BJ (cell line): ENCODE measurements at regions not wholly inside any gene's neighbourhood (a gene's known extent, or its start where the extent isn't known, plus 50 kb on each side); places are given as distances from the start of the nearest gene placed in this dataset.

Source experiments
- CTCF ChIA-PET: fragments of 350-600 bp; formaldehyde crosslinking; extraction: SDS; loops from one replicate; lab custom pipeline; 2021; ENCODE audit warnings: antibody characterized with exemption, inconsistent platforms; lab: Yijun Ruan, JAX
- POLR2A ChIA-PET: fragments of 300-600 bp; sonication (Branson Sonifier 250); formaldehyde crosslinking; extraction: SDS; loops from one replicate; lab custom pipeline; 2021; ENCODE audit warnings: antibody characterized with exemption; lab: Charles Lee
- DNase-seq: peaks from one replicate; pipeline ENCODE4 v3.0.0-alpha.2; 2011; ENCODE audit warnings: low read depth
- H3K27me3 ChIP-seq: 2 replicates; pipeline ENCODE4 v1.6.0; 2011; ENCODE audit warnings: low read length; ENCODE audit not compliant: control insufficient read depth, insufficient read depth
- H3K36me3 ChIP-seq: 2 replicates; pipeline ENCODE4 v1.5.1; 2011; ENCODE audit warnings: low read length; ENCODE audit not compliant: control insufficient read depth, insufficient read depth
- H3K4me3 ChIP-seq: 2 replicates; pipeline ENCODE4 v1.5.1; 2011; ENCODE audit warnings: low read depth, mild to moderate bottlenecking, control low read depth, low read length
- CTCF ChIP-seq: IDR thresholded peaks from 2 replicates; pipeline ENCODE4 v1.5.1; 2011; ENCODE audit warnings: low read depth, mild to moderate bottlenecking, control low read depth, inconsistent platforms, low read length, moderate library complexity; ENCODE audit not compliant: insufficient read depth

DNA sequence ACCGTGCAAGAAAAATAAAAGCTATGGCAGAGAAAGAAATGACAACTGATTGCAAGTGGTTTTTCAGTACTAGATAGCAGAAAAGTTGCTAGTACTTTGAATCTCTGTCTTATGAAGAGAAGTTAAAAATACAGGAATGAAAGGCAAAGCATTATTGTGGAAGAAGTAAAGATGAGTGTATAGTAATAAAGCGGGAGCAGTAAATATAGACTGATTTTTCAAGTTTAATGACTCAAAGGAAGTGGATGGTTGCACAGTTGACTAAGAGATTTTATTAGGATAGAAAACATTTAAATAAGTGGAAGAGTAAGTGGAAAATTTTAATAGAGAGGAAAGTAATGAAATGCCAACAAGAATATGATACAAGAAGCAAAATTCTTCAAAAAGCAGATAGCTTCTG lies 1076.1 kb upstream of the CADM2 start:
- H3K36me3 ChIP-seq: no peaks in the 10 kb centered on the region
- POLR2A ChIA-PET: no interaction called here
- H3K4me3 ChIP-seq: no peak overlapping the region
- DNase-seq: no peak
- H3K27me3 ChIP-seq: no peaks in the 10 kb centered on the region
- no peak for TF ChIP-seq CTCF
- CTCF ChIA-PET: no interaction called here

DNA sequence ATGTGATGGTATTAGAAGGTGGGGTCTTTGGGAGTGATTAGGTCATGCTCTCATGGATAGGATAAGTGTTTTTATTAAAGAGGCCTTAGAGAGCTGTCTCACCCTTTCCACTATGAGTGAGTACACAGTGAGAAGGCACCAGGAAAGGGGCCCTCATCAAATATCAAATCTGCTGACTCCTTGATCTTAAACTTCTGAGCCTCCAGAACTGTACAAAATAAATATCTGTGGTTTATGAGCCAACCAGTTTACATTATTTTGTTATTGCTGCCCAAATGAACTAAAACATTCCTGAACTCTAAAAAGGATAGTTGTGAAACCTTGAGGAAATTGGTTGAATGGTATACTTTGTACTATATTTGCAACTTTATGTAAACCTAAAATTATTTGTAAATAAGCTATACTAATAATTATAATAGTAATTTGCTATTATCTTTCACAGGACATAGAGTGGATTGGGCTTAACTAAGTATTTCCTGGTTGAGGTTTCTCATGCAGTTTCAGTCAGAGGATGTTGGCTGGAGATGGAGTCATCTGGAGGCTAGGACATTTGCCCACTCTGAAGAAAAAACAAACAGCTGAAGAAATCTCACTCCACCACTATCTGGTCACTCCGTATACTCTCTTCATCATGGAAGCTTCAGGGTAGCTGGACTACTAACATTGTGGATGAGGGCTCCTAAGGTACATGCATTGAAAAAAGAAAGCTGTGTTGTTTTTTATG lies 1068.6 kb upstream of the CADM2 start:
- DNase-seq: no peak
- TF ChIP-seq CTCF: no peak
- H3K36me3 ChIP-seq: no peaks in the 10 kb centered on the region
- ChIA-PET CTCF (no interaction called here), POLR2A (no interaction called here)
- no peaks in the 10 kb centered on the region for H3K27me3 ChIP-seq
- H3K4me3 ChIP-seq: no peak overlapping the region

- H3K36me3 ChIP-seq: no peaks in the 10 kb centered on the region
- H3K4me3 ChIP-seq: no peak overlapping the region
- DNase-seq: no peak
- no peaks in the 10 kb centered on the region for H3K27me3 ChIP-seq
- ChIA-PET CTCF (no interaction called here), POLR2A (no interaction called here)
- TF ChIP-seq CTCF: no peak
Observed at GRCh38 chr3:83890763-83891135, 1068.0 kb upstream of the CADM2 start.

GRCh38 chr3:83894223-83894622 lies 1064.6 kb upstream of the CADM2 start:
- H3K4me3 ChIP-seq: no peak overlapping the region
- no peaks in the 10 kb centered on the region for H3K36me3 ChIP-seq
- DNase-seq: no peak
- POLR2A ChIA-PET: no interaction called here
- H3K27me3 ChIP-seq: no peaks in the 10 kb centered on the region
- no peak for TF ChIP-seq CTCF
- CTCF ChIA-PET: no interaction called here

- Histone ChIP-seq H3K36me3 (no peaks in the 10 kb centered on the region), H3K27me3 (no peaks in the 10 kb centered on the region), H3K4me3 (no peak overlapping the region)
- no peak for TF ChIP-seq CTCF
- CTCF ChIA-PET: no interaction called here
- POLR2A ChIA-PET: no interaction called here
- no peak for DNase-seq
Observed at GRCh38 chr3:83895892-83896291, 1062.9 kb upstream of the CADM2 start.
